T-helper 1 cell treated with Interleukin-12 subunit alpha and Interleukin-12 subunit beta and Interleukin-4 antibody, amounts not matched to agents 30 μg/mL and 1 μg/mL, for 36 hours (primary cell): ENCODE measurements at regions not wholly inside any gene's neighbourhood (a gene's known extent, or its start where the extent isn't known, plus 50 kb on each side); places are given as distances from the start of the nearest gene placed in this dataset.
"Not testable (repeated sequence)": the region's sequence is repeated elsewhere in the genome, so short reads cannot be mapped to it uniquely, and the experiment has no call there.

Experiments used
- H3K27ac Mint-ChIP-seq: one replicate; pipeline ENCODE4 v1.8.0; 2021; ENCODE audit warnings: mild to moderate bottlenecking, mixed read lengths
- H3K27me3 Mint-ChIP-seq: one replicate; pipeline ENCODE4 v1.8.0; 2021; ENCODE audit warnings: low read depth, mixed read lengths
- H3K36me3 Mint-ChIP-seq: one replicate; pipeline ENCODE4 v1.8.0; 2021; ENCODE audit warnings: low read depth, mixed read lengths
- H3K4me1 Mint-ChIP-seq: one replicate; pipeline ENCODE4 v1.8.0; 2021; ENCODE audit warnings: low read depth, mixed read lengths
- H3K4me3 Mint-ChIP-seq: one replicate; pipeline ENCODE4 v1.8.0; 2021; ENCODE audit warnings: mild to moderate bottlenecking, moderate library complexity, mixed read lengths
- H3K9me3 Mint-ChIP-seq: one replicate; pipeline ENCODE4 v1.8.0; 2021; ENCODE audit warnings: mixed read lengths

DNA sequence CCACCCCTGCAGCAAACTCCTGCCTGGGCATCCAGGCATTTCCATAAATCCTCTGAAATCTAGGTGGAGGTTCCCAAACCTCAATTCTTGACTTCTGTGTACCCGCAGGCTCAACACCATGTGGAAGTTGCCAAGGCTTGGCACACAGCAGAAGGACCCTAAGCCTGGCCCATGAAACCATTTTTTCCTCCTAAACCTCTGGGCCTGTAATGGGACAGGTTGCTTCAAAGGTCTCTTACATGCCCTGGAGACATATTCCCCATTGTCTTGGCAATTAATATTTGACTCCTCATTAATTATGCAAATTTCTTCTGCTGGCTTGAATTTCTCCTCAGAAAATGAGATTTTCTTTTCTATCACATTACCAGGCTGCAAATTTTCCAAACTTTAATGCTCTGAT lies 339.5 kb upstream of the SORCS1 start:
- H3K36me3 Mint-ChIP-seq, H3K4me1 Mint-ChIP-seq, H3K27ac Mint-ChIP-seq, H3K4me3 Mint-ChIP-seq, H3K27me3 Mint-ChIP-seq: not testable (repeated sequence)
- H3K9me3 Mint-ChIP-seq: peaks cover 14% of the 10 kb centered on the region

DNA sequence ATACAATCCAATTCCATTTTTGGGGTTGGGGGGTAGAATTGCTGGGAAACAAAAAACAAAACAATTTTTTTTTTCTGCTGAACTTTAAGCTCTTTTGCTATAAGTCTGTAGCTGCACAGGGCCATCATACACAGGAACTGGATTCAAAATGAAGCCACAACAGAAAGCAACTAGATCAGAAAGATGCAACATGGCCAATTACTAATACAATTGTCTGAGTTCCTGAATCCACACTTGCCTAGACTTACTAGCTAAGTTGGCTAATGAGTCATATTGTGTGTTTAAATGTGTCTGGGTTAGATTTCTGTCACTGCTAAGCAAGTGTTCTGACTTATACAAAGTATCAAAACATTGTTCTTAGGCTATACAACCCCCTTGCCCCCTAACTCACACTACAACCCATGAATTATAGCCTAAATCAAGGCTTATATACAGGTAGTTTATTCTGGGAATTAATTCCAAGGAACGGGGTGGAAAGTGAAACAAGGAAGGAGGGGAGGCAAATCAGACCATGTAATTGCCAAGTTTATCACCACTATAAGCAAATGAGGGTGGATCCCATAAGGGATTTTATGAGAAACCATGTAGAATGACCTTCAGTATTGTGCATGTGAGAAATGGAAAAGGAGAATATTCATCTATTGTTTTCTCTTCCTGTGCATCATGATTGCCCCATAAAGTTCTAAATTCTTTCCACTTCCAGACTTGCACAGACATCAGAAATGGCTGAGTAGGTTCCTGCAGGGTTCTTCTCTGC lies 337.9 kb upstream of the SORCS1 start:
- Mint-ChIP-seq H3K36me3 (no peaks in the 10 kb centered on the region), H3K27me3 (no peaks in the 10 kb centered on the region), H3K27ac (no peak overlapping the region), H3K4me3 (no peak overlapping the region), H3K9me3 (peaks cover 13% of the 10 kb centered on the region), H3K4me1 (no peaks in the 10 kb centered on the region)

DNA sequence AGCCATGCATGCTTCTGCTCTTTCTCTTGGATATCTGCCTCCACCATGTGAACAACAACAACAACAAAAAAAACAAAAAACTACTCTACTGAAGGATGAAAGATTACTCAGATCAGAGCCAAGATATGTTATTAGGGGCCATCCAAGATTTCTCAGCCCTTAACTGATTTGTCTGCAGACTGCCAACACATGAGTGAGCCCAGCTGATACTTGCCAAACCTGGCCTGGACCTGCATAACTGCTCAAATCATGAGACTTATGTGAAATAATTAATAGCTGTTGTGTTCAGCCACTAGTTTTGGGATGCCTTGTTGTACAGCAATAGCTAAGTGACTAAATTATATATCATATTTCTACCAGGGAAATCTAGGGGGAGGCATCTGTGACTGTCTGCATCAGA lies 334.5 kb upstream of the SORCS1 start:
- H3K4me3 Mint-ChIP-seq: no peak overlapping the region
- no peaks in the 10 kb centered on the region for H3K4me1 Mint-ChIP-seq
- H3K9me3 Mint-ChIP-seq: peaks cover 21% of the 10 kb centered on the region
- H3K27ac Mint-ChIP-seq: no peak overlapping the region
- H3K27me3 Mint-ChIP-seq: no peaks in the 10 kb centered on the region
- H3K36me3 Mint-ChIP-seq: no peaks in the 10 kb centered on the region

DNA sequence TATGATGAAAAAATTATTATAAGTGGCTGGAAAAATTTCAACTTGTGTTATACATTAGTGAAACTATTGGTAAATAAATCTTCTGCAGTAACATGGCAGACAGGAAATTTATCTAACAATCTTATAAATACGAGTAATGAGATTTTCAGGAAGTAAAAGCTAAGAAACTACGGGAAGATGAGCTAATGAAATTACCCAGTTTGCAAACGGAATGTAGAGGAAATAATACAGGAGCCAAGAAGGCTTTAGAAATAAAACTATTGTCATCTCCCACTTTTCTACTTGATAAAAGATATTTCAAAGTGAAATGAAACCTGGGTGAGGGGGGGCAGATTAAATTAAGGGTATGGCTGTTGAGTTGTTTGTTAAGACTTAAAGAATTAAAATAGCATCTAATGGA lies 332.5 kb upstream of the SORCS1 start:
- Mint-ChIP-seq H3K4me3 (no peak overlapping the region), H3K9me3 (peaks cover 14% of the 10 kb centered on the region), H3K27me3 (no peaks in the 10 kb centered on the region), H3K27ac (no peak overlapping the region), H3K4me1 (no peaks in the 10 kb centered on the region), H3K36me3 (no peaks in the 10 kb centered on the region)

DNA sequence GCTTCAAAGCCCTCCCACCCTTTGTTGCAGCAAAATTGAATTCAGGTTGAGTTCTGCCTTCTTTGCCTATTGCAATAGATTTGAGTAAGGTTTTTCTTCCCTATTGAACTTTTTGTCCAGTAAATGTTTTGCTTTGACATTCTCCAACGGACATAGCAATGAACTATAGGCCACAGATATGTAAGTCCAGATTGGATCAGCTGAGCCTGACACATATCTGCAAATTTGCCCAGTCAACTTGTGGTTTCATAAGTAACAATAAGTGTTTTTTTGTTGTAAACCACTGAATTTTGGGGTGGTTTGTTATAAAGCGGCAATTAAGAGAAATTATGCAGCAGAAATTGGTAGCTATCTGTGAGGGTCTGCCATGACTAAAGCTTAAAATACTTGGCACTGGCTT lies 332.1 kb upstream of the SORCS1 start:
- Mint-ChIP-seq H3K36me3 (no peaks in the 10 kb centered on the region), H3K27ac (no peak overlapping the region), H3K4me1 (no peaks in the 10 kb centered on the region), H3K27me3 (no peaks in the 10 kb centered on the region), H3K9me3 (peaks cover 12% of the 10 kb centered on the region), H3K4me3 (no peak overlapping the region)

DNA sequence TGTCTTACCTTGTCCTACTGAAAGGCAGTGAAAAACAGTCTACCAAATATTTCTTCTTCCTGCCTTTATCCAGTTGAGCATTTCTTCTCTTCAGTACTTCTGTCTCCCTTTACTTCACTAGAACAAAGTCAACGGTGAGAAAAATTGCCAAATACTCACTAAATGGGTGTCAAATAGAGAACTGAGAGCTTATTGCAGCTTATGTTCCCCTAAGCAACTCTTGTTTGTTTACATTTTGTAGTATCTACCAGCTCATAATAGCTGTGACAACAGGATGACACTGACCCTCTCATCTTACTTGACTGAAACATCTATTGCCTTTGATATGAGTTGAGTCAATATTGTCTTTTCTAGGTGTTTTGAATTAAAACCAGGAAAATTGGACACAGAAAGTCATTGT lies 327.9 kb upstream of the SORCS1 start:
- Mint-ChIP-seq H3K36me3 (no peaks in the 10 kb centered on the region), H3K27ac (no peak overlapping the region), H3K9me3 (peaks cover 8% of the 10 kb centered on the region), H3K4me1 (no peaks in the 10 kb centered on the region), H3K27me3 (no peaks in the 10 kb centered on the region), H3K4me3 (no peak overlapping the region)

DNA sequence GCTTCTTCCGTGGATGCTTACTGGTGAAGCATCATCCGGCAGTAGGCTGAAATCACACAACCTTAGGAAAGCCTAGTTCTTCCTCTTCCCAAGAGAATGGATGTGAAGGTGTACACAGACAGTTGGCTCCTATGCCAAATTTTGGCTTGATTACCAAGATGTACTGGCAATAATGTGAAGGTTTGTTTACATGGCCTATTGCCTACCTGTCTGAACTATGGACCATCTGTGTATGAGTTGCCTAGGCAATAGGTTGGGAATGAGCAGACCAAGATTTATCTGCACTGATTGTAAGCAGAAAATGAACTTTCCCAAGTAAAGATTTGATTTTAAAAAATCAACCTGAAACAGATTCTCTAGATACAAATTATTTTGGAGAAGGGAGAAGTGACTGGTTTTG lies 325.9 kb upstream of the SORCS1 start:
- Mint-ChIP-seq H3K4me1 (no peaks in the 10 kb centered on the region), H3K9me3 (peaks cover 4% of the 10 kb centered on the region), H3K27ac (no peak overlapping the region), H3K36me3 (no peaks in the 10 kb centered on the region), H3K4me3 (no peak overlapping the region), H3K27me3 (no peaks in the 10 kb centered on the region)

DNA sequence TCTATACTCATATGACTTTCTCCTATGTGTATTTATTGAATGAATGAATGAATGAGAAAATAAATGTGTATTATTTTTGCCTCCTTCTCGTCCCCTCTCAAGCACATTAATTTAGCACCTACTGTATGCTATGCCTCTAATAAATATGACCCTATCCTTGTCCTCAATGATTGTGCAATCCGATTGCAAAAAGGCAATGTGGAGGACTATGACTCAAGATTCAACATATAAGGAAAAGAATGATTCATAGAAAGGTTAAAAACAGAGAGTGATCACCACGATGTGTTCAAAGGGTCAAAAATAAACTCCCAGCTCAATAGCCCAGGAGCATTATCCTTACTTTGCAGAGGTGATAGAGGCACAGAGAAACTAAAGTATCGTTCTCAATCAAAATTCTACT lies 322.8 kb upstream of the SORCS1 start:
- Mint-ChIP-seq H3K4me1 (no peaks in the 10 kb centered on the region), H3K9me3 (peaks cover 10% of the 10 kb centered on the region), H3K4me3 (no peak overlapping the region), H3K36me3 (no peaks in the 10 kb centered on the region), H3K27me3 (no peaks in the 10 kb centered on the region), H3K27ac (no peak overlapping the region)

DNA sequence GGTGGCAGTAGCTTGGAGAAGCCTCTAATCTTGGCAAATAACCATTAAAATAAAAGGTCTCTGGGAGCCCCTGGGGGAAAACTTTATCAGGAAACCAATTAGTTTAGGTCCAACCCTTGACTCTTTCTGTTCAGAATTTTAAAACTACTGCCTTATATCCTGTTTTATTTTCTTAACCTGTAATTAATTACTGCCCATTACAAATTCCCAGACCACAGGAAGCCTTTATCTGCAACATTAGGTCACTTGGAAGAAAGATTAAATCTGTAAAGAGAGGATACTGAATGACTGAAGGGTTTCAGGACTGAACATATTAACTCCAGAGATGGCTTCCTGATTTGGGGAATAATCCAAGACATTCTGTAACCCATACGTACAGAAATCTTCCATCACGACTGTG lies 320.5 kb upstream of the SORCS1 start:
- Mint-ChIP-seq H3K36me3 (no peaks in the 10 kb centered on the region), H3K27me3 (no peaks in the 10 kb centered on the region), H3K4me3 (no peak overlapping the region), H3K4me1 (no peaks in the 10 kb centered on the region), H3K27ac (no peak overlapping the region), H3K9me3 (peaks cover 13% of the 10 kb centered on the region)

DNA sequence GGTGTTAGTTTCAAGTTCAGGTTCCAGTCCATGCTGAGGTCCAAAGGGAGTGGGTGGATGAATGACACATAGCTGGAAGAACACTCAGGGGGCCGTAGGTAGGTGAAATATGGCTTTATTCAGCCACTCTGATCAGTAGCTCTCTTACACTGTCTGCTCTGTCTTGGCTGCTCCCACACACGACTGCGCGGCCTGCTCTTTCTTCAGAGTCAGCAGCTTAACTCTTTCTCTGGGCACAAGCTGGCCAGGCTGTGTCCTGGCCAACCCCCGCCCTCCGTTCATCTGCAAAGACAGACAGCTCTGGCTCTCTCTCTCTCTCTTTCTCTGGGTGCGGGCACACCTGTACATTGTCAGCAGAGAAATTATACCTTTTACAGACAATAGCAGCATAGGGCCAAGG lies 317.4 kb upstream of the SORCS1 start:
- Mint-ChIP-seq H3K27me3 (no peaks in the 10 kb centered on the region), H3K27ac (no peak overlapping the region), H3K36me3 (no peaks in the 10 kb centered on the region), H3K4me1 (no peaks in the 10 kb centered on the region), H3K9me3 (peaks cover 17% of the 10 kb centered on the region), H3K4me3 (no peak overlapping the region)

DNA sequence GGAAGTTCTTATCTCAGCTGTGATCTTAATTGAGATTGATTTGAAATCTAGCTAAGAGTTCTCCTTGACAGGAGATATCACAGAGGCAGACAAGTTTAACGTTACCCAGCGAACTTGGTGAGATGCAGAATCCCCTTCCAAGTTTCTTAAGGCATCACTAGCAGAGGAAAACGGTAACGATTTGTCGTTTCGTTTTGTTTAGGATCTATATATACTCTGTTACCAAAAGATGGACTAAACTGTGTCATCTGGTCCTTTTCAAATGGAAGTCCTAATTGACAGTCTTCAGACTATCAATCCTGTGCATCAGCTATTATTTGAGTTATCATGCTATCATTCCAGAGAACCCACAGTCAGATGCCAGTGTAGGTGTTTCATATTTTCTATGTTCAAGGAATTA lies 316.7 kb upstream of the SORCS1 start:
- Mint-ChIP-seq H3K36me3 (no peaks in the 10 kb centered on the region), H3K27me3 (no peaks in the 10 kb centered on the region)

DNA sequence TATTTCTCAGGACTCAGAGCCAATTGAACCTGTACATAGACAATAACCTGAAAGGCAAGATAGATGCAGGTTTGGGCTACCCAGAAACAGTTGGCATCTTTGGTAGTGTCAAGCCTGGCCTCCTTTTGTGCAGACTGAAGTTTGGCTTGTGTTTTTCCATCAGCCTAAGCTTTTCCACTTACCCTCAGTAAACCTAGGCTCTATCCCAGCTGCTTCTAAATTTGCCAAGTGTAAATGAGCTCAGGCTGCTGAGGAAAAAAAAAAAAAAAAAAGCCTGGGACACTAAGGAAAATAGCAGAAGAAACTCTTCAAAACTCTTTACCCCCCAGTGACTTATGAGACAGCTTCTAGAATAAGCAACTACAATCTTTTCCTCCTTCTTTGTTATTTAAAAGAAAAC lies 316.3 kb upstream of the SORCS1 start:
- Mint-ChIP-seq H3K27me3 (no peaks in the 10 kb centered on the region), H3K4me1 (no peaks in the 10 kb centered on the region), H3K4me3 (no peak overlapping the region), H3K9me3 (peaks cover 17% of the 10 kb centered on the region), H3K36me3 (no peaks in the 10 kb centered on the region), H3K27ac (no peak overlapping the region)

More for the DNA sequence above, 316.7 kb upstream of the SORCS1 start:
- Mint-ChIP-seq H3K27ac (no peak overlapping the region), H3K4me1 (no peaks in the 10 kb centered on the region), H3K4me3 (no peak overlapping the region), H3K9me3 (peaks cover 17% of the 10 kb centered on the region)

DNA sequence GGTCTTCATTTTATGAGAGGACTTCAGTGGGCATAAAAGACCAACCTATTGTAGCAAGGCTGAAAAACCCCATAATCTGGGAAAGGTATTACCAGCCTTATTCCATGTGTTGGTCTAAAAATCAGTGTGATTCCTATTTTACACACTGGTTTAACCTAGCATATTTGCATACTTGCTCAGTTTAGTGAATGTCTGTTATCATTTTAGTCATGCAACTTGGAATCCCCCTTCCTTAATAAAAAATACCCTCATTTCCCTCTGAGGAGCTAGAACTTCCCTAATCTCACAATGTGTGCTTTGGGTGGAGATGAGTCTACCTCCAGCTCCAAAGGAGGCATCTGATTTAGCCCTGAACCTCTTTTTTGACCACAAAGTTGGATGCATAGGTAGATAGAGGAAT lies 312.8 kb upstream of the SORCS1 start:
- Mint-ChIP-seq H3K27me3 (no peaks in the 10 kb centered on the region), H3K9me3 (peaks cover 7% of the 10 kb centered on the region), H3K27ac (no peak overlapping the region), H3K4me1 (no peaks in the 10 kb centered on the region), H3K36me3 (no peaks in the 10 kb centered on the region), H3K4me3 (no peak overlapping the region)

DNA sequence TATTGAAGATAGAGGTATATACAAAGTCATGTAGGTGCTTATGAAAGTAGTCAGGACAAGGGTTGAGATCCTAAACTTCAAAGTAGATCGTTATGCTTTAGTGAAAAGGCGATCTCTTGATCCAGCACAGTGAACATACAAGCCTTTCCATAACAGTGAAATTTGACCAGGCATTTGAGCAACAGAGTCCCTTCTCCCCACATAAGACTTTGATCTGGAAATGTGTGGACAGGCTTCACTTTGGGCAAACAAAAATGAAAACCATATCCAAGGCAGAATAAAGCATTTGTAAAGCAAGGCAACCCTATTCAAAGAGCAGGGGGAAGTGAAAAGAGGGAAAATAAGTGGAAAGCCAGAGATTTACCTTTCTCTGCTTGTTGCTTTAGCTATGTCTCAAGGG lies 311.9 kb upstream of the SORCS1 start:
- H3K4me3 Mint-ChIP-seq: no peak overlapping the region
- H3K9me3 Mint-ChIP-seq: peaks cover 4% of the 10 kb centered on the region
- no peaks in the 10 kb centered on the region for H3K4me1 Mint-ChIP-seq
- H3K36me3 Mint-ChIP-seq: no peaks in the 10 kb centered on the region
- no peak overlapping the region for H3K27ac Mint-ChIP-seq
- H3K27me3 Mint-ChIP-seq: no peaks in the 10 kb centered on the region

DNA sequence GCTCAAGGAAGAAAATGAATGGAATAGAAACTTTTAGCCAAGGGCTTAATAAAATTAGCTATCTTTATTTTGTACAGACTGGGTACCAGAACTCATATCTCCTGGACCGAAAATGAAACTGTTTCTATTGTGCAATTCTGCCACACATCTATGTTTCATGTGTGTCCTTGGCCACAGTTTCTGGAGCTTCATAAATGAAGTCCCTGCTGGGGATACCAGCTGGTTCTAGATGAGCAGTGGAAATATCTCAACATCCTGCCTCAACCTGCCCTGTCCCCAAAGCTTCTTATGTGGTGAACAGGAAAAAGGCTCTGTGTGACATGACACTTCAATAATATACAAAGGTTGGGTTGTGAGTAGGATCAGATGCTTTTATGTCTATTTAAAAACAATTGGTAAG lies 310.1 kb upstream of the SORCS1 start:
- H3K36me3 Mint-ChIP-seq: no peaks in the 10 kb centered on the region
- H3K4me1 Mint-ChIP-seq: no peaks in the 10 kb centered on the region
- H3K4me3 Mint-ChIP-seq: no peak overlapping the region
- no peaks in the 10 kb centered on the region for H3K27me3 Mint-ChIP-seq
- H3K27ac Mint-ChIP-seq: no peak overlapping the region
- peaks cover 4% of the 10 kb centered on the region for H3K9me3 Mint-ChIP-seq

DNA sequence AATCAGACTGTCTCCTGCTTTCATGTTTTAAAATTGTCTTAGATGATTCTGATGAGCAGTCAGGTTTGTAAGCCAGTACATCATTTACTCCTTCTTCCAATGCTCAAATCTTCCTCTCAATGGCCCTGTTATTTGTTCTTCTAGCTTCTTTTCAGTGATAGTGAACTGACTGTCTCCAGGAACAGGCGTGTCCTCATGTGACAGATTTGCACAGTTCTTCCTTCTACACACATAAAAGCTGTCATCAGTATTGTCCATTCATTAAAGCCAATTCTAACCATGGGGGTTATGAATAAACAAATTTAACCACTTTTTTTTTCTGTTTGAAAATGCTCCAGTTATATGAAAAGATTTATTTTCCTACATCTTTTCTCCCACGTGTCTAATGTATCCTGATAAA lies 308.7 kb upstream of the SORCS1 start:
- no peaks in the 10 kb centered on the region for H3K9me3 Mint-ChIP-seq
- H3K27me3 Mint-ChIP-seq: no peaks in the 10 kb centered on the region
- H3K4me3 Mint-ChIP-seq: no peak overlapping the region
- H3K4me1 Mint-ChIP-seq: no peaks in the 10 kb centered on the region
- no peaks in the 10 kb centered on the region for H3K36me3 Mint-ChIP-seq
- no peak overlapping the region for H3K27ac Mint-ChIP-seq
